K562 (cell line): ENCODE measurements at regions not wholly inside any gene's neighbourhood (a gene's known extent, or its start where the extent isn't known, plus 50 kb on each side); places are given as distances from the start of the nearest gene placed in this dataset.

Experiments used
- ATAC-seq: fragments of 200-7000 bp; cut with Tn5 transposase; 3 replicates; pipeline ENCODE4 v1.9.1; 2020; ENCODE audit warnings: moderate library complexity
- BruUV-seq: library from RNA; stranded (reverse); fragments of 400-500 nt; replicated peaks from 2 replicates; lab custom pipeline; 2021; lab: Mats Ljungman, UMichigan
- CTCF ChIA-PET: fragments of 300-600 bp; formaldehyde crosslinking; extraction: SDS; loops from one replicate; lab custom pipeline; 2021; ENCODE audit warnings: low intra/inter-chr PET ratio; lab: Yijun Ruan, JAX
- POLR2A ChIA-PET: fragments of 300-600, 350-650 bp; sonication (Branson Sonifier 250); formaldehyde crosslinking; extraction: SDS; loops from one replicate; lab custom pipeline; 2021; ENCODE audit warnings: antibody characterized with exemption, inconsistent platforms; lab: Yijun Ruan, JAX
- DNase-seq, 4 experiments: peaks; one replicate each; pipeline versions ENCODE4 v3.0.0 to v3.0.0-alpha.2; 2011 to 2018; ENCODE audit warnings: low spot score in 3 of 4, mixed read lengths in 3 of 4; ENCODE audit errors: extremely low read depth in 1 of 4
- FAIRE-seq: peaks from 2 replicates; lab custom pipeline; 2011; peaks lifted over from hg19 to GRCh38; lab: Jason Lieb, UNC
- H2AFZ ChIP-seq: 2 replicates; pipeline ENCODE4 v1.6.0; 2011; ENCODE audit warnings: low read depth, low read length, control low read depth, inconsistent platforms
- H3K27ac ChIP-seq: fragments of 200-600 bp; 3 replicates; pipeline ENCODE4 v1.8.0; 2011; ENCODE audit warnings: low read depth, mild to moderate bottlenecking, control low read depth, inconsistent platforms, low read length, moderate library complexity, mixed read lengths; ENCODE audit errors: extremely low read depth
- H3K27me3 ChIP-seq, 2 experiments: fragments of 300-600 bp in 1 of 2; 2 replicates in 1 of 2; 3 replicates in 1 of 2; pipeline versions ENCODE4 v1.6.0 to v1.8.0; 2011; ENCODE audit warnings: inconsistent platforms in 2 of 2, low read length in 2 of 2, mild to moderate bottlenecking in 1 of 2, mixed read lengths in 1 of 2, moderate library complexity in 1 of 2; ENCODE audit not compliant: control insufficient read depth in 2 of 2, insufficient read depth in 2 of 2
- H3K36me3 ChIP-seq: fragments of 300-600 bp; 3 replicates; pipeline ENCODE4 v1.8.0; 2011; ENCODE audit warnings: mild to moderate bottlenecking, low read length, inconsistent platforms; ENCODE audit not compliant: control insufficient read depth, insufficient read depth
- H3K4me1 ChIP-seq, 2 experiments: fragments of 200-600 bp in 1 of 2; replicated peaks in 1 of 2; 2 replicates in 1 of 2; 3 replicates in 1 of 2; pipeline versions ENCODE4 v1.5.1 to v1.8.0; 2011; ENCODE audit warnings: inconsistent platforms in 2 of 2, low read length in 2 of 2, mild to moderate bottlenecking in 1 of 2, mixed read lengths in 1 of 2, moderate library complexity in 1 of 2; ENCODE audit not compliant: control insufficient read depth in 2 of 2, insufficient read depth in 2 of 2
- H3K4me2 ChIP-seq: 2 replicates; pipeline ENCODE4 v1.6.1; 2011; ENCODE audit warnings: low read length, control low read depth, inconsistent platforms, mixed read lengths; ENCODE audit not compliant: insufficient read depth
- H3K4me3 ChIP-seq: fragments of 200-600 bp; sonication (generic), shearing (Covaris generic); 2 replicates; pipeline ENCODE4 v1.5.1; 2016; ENCODE audit warnings: control low read depth, inconsistent platforms
- H3K79me2 ChIP-seq: fragments of 200-600 bp; 3 replicates; pipeline ENCODE4 v1.8.0; 2011; ENCODE audit warnings: low read length, inconsistent platforms; ENCODE audit not compliant: control insufficient read depth, insufficient read depth
- H3K9ac ChIP-seq, 2 experiments: 2 replicates each; pipeline versions ENCODE4 v1.6.0 to v1.6.1; 2011; ENCODE audit warnings: low read depth in 2 of 2, low read length in 2 of 2, control low read depth in 1 of 2, inconsistent platforms in 1 of 2, mild to moderate bottlenecking in 1 of 2, mixed read lengths in 1 of 2; ENCODE audit not compliant: insufficient read depth in 1 of 2
- H3K9me1 ChIP-seq: one replicate; pipeline ENCODE4 v1.6.0; 2011; ENCODE audit warnings: inconsistent platforms, mild to moderate bottlenecking, low read length, moderate library complexity; ENCODE audit not compliant: control insufficient read depth, insufficient read depth
- H3K9me3 ChIP-seq: replicated peaks from 2 replicates; pipeline ENCODE4 v1.5.1; 2011; ENCODE audit warnings: low read depth, low read length, inconsistent platforms; ENCODE audit not compliant: control insufficient read depth, insufficient read depth
- H4K20me1 ChIP-seq: replicated peaks from 2 replicates; pipeline ENCODE4 v1.6.1; 2011; ENCODE audit warnings: low read length, inconsistent platforms, mixed read lengths; ENCODE audit not compliant: control insufficient read depth, insufficient read depth
- C11orf30 ChIP-seq: fragments of 450-650 bp; IDR thresholded peaks from 2 replicates; pipeline ENCODE4 v1.6.1; 2016; ENCODE audit warnings: low read depth, mild to moderate bottlenecking
- ETS2 ChIP-seq: IDR thresholded peaks from 2 replicates; pipeline ENCODE4 v1.6.1; 2016; ENCODE audit warnings: borderline replicate concordance, missing genetic modification characterization, mild to moderate bottlenecking, moderate library complexity, missing compliant biosample characterization; ENCODE audit not compliant: poor library complexity, severe bottlenecking
- HDAC1 ChIP-seq, 2 experiments: fragments of 450-650 bp; IDR thresholded peaks; 2 replicates each; pipeline ENCODE4 v1.6.1; 2016 to 2017; ENCODE audit warnings: inconsistent platforms in 1 of 2, mild to moderate bottlenecking in 1 of 2, moderate library complexity in 1 of 2
- MAFG ChIP-seq: fragments of 450-650 bp; conservative IDR thresholded peaks from 2 replicates; pipeline ENCODE4 v1.6.1; 2016; ENCODE audit warnings: missing genetic modification characterization, missing compliant biosample characterization
- MCM7 ChIP-seq, 2 experiments: fragments of 450-650 bp; IDR thresholded peaks; 2 replicates each; pipeline ENCODE4 v1.6.1; 2016 to 2018
- ZNF316 ChIP-seq: fragments of 450-650 bp; IDR thresholded peaks from 2 replicates; pipeline ENCODE4 v1.6.1; 2016
- ZNF384 ChIP-seq: IDR thresholded peaks from 2 replicates; pipeline ENCODE4 v1.6.1; 2012; ENCODE audit warnings: low read depth, low read length, improper control_type of control experiment
- WGBS: fragments of 100-300 bp; shearing (Covaris generic); methylation state at CpG from one replicate; pipeline ENCODE4 v1.1.6; 2016; ENCODE audit warnings: low coverage, mixed read lengths; ENCODE audit not compliant: insufficient coverage; ENCODE audit errors: missing lambda C conversion rate; 5-methylcytosine and 5-hydroxymethylcytosine counted together
- in situ Hi-C: fragments of 300-500 bp; cut with MboI; formaldehyde crosslinking; loops from 4 replicates; pipeline ENCODE4 v1.15.0; 2018; ENCODE audit warnings: inconsistent platforms, mixed read lengths
- intact Hi-C: fragments of 100-400 bp; cut with micrococcal nuclease; formaldehyde crosslinking; loops from 2 replicates; pipeline ENCODE4 v1.14.2; 2022
- TF ChIP-seq, protein P1 (sequence below), 2 experiments: fragments of 450-650 bp in 1 of 2; sonication (generic) in 1 of 2; formaldehyde crosslinking in 1 of 2; IDR thresholded peaks; 2 replicates each; pipeline versions ENCODE4 v1.7.1 to v1.9.0; 2016 to 2022; ENCODE audit warnings: inconsistent platforms in 1 of 2, mild to moderate bottlenecking in 1 of 2, missing genetic modification reagents in 1 of 2

DNA sequence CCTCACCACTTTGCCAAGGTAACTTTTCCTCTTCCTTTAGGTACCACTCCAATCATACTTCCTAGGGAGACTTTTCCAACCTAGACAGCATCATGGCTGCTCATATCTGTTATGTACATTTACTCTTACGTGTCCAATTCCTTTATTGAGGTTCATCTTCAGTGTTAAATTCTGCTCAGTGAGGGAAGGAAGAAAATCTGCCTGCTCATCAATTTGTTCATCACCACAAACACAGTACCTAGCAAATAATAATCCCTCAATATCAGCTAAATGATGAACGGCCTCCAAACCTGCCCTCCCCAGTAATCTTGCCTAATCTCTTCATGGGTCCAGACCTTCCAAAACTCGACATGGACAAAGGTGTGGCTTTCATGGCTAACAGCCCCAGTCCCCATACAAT, 380.8 kb downstream of the KCTD12 start:
- POLR2A ChIA-PET: no interaction called here

More for the DNA sequence above, 380.8 kb downstream of the KCTD12 start:
- Histone ChIP-seq H3K4me3 (no peak overlapping the region), H3K36me3 (no peaks in the 10 kb centered on the region), H4K20me1 (no peaks in the 10 kb centered on the region), H3K4me1 (no peaks in the 10 kb centered on the region), H3K79me2 (no peaks in the 10 kb centered on the region), H3K9me1 (no peaks in the 10 kb centered on the region), H2AFZ (no peak overlapping the region)
- no peak for DNase-seq
- 0% methylated on average over 2 of the region's 3 CpGs for WGBS
- in situ Hi-C loops: no loop called here
- TF ChIP-seq, protein P1, sequence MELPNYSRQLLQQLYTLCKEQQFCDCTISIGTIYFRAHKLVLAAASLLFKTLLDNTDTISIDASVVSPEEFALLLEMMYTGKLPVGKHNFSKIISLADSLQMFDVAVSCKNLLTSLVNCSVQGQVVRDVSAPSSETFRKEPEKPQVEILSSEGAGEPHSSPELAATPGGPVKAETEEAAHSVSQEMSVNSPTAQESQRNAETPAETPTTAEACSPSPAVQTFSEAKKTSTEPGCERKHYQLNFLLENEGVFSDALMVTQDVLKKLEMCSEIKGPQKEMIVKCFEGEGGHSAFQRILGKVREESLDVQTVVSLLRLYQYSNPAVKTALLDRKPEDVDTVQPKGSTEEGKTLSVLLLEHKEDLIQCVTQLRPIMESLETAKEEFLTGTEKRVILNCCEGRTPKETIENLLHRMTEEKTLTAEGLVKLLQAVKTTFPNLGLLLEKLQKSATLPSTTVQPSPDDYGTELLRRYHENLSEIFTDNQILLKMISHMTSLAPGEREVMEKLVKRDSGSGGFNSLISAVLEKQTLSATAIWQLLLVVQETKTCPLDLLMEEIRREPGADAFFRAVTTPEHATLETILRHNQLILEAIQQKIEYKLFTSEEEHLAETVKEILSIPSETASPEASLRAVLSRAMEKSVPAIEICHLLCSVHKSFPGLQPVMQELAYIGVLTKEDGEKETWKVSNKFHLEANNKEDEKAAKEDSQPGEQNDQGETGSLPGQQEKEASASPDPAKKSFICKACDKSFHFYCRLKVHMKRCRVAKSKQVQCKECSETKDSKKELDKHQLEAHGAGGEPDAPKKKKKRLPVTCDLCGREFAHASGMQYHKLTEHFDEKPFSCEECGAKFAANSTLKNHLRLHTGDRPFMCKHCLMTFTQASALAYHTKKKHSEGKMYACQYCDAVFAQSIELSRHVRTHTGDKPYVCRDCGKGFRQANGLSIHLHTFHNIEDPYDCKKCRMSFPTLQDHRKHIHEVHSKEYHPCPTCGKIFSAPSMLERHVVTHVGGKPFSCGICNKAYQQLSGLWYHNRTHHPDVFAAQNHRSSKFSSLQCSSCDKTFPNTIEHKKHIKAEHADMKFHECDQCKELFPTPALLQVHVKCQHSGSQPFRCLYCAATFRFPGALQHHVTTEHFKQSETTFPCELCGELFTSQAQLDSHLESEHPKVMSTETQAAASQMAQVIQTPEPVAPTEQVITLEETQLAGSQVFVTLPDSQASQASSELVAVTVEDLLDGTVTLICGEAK (IDR thresholded peaks at IDR 0.05): no peak
- TF ChIP-seq, protein P1 (CRISPR knock-in tag; IDR thresholded peaks at IDR 0.05): no peak
- no peak for TF ChIP-seq ETS2
- peak; percentile 13; the same call in 1 of the 2 replicates for TF ChIP-seq C11orf30
- TF ChIP-seq ZNF316: peak; percentile 54
- TF ChIP-seq MAFG: 0 out of 2 replicates have a peak, but pooled peaks have one; percentile 15
- no peak for TF ChIP-seq HDAC1 (IDR thresholded peaks at IDR 0.05)
- TF ChIP-seq ZNF384: no peak
- no peak for TF ChIP-seq MCM7 (IDR thresholded peaks at IDR 0.05)
- TF ChIP-seq, all 486 proteins: peak for 3
- H3K27ac ChIP-seq: no peak overlapping the region
- no peak overlapping the region for H3K9ac ChIP-seq
- no TSS peak for BruUV-seq
- FAIRE-seq (no peak), ATAC-seq (no peak)
- no peaks in the 10 kb centered on the region for H3K27me3 ChIP-seq
- H3K4me2 ChIP-seq: no peak overlapping the region
- intact Hi-C loops: no loop called here
- CTCF ChIA-PET: no interaction called here
- no peaks in the 10 kb centered on the region for H3K9me3 ChIP-seq
